Activated gamma-delta T cell treated with anti-CD3 and anti-CD28 coated beads, Interleukin-2, amount 50 U/mL, for 16 hours (primary cell): ENCODE measurements at regions not wholly inside any gene's neighbourhood (a gene's known extent, or its start where the extent isn't known, plus 50 kb on each side); places are given as distances from the start of the nearest gene placed in this dataset.
A peak's percentile ranks its signal among the peaks of the same experiment; 100 is the strongest.

Experiments
- DNase-seq: peaks from one replicate; pipeline ENCODE4 v3.0.0-alpha.2; 2020; ENCODE audit warnings: low read depth

GRCh38 chr11:8340296-8340695 is 76.6 kb upstream of the LMO1 start:
- no peak for DNase-seq

- DNase-seq: no peak
Observed at GRCh38 chr11:8339592-8340022, 75.9 kb upstream of the LMO1 start.

GRCh38 chr11:8338138-8338537 is 74.5 kb upstream of the LMO1 start:
- no peak for DNase-seq

- no peak for DNase-seq
Observed at GRCh38 chr11:8337130-8337795, 73.6 kb upstream of the LMO1 start.

DNA sequence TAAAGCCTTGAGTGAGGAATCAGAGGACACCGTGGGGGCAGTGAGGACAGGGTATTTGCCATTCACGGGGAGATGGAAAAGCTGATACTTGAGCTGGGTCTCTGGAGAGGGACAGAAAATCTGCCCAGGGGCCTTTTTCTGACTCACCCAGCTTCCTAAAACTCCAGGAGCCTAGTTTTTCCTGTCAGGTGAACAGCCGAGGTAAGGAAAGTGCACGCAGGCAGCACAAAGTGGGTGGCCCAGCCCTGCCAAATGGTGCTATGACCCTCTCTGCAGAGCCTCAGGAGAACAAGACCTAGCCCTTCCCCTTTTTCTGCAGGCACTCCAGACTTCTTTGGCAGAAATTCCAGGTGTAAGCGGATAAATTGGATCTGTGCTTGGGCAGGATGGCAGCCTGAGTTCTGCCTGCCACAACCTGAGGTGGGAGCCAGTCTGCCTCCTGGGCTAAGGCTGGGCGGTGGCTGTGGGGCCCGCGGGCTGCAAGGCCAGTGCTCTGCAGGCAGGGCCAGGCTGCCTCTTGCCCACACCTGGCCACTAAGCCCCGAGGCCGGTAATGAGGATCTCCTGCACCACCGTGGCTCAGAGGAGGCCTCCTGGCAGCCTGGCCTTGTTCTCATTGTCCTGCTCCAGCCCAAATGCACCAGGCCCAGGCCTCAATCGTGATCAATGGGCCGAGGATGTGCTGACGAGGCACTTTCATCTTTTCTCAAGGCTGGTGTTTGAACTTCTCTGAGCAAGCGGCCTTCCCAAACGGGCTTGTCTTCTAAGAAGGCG is 72.9 kb upstream of the LMO1 start:
- DNase-seq: no peak

DNA sequence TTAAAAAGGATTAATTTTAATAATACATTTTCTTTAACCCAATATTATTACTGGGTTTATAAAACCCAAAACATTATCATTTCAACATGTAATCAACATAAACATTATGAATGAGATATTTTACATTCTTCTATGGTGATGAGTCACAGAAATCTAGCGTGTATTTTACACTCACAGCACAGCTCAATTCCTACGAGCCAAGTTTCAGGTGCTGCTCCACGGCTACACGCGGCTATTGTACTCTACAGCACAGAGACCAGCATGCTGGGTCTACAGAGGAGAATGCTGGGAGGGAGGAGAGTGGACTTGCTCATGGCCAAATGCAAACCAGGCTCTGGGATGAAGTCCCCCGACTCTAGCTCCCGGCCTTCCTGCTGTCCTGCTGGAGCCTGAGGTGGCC is 72.0 kb upstream of the LMO1 start:
- DNase-seq: no peak

GRCh38 chr11:8335186-8335585 is 71.5 kb upstream of the LMO1 start:
- no peak for DNase-seq

GRCh38 chr11:8333811-8334401 is 70.2 kb upstream of the LMO1 start:
- DNase-seq: no peak

DNA sequence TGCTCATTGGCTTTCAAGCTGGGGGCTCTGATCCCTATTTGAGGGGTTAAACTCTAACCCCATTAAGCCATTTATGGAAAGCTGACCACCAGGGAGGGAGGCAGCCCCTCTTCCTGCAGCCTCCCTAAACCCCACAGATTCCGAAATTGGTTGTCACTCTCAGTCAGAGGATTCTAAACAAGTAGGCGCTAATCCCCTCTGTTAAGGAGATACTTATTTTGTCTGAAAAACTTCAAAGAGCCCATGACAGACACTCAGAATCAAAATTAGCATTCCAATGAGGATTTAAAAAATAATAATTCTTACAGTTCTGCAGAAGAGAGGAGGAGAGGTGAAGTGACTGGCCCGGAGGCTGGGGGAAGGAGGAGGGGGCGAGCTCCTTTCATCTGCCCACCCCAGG is 69.7 kb upstream of the LMO1 start:
- DNase-seq: no peak

- DNase-seq: no peak
Observed at GRCh38 chr11:8332891-8333290, 69.2 kb upstream of the LMO1 start.

DNA sequence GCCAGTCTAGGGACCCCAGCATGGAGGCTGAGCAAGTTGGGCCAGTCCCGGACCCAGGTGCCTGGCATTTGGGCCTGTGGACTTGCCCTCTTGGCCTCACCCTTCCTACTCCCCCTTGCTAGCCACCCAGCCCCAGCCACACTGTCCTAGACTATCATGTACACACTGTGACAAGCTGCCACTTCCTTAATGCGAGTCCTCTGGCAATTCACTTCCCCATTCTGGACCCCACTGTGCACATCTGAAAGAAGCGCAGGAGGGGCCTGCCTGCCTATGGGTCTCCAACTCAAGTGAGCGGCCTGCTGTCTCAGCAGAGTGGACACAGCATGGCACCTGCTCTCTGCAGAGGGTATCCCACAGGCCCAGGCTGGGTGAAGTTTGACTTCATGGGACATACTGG is 68.5 kb upstream of the LMO1 start:
- DNase-seq: no peak

GRCh38 chr11:8331767-8332166 is 68.1 kb upstream of the LMO1 start:
- no peak for DNase-seq

- no peak for DNase-seq
Observed at GRCh38 chr11:8330896-8331295, 67.2 kb upstream of the LMO1 start.

DNA sequence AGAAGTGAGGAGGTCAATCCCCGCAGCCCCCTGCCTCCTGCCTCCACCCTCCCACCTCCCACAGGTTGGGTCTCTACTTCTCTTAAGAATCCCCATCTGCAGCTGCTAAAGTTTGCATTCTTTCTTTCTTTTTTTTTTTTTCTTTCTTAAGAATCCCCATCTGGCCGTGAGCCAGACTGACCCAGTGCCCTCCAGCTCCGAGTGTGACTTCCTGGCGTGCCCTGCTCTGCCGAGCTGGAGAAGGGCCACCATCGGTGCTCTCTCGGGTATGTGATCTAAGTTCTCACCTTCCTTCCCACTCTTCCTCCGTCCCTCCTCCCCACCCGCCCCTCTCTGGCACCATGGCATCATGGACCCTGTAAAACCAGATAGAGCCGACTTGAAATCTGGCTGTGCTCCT is 66.7 kb upstream of the LMO1 start:
- no peak for DNase-seq

- DNase-seq: no peak
Observed at GRCh38 chr11:8329847-8330361, 66.2 kb upstream of the LMO1 start.

DNA sequence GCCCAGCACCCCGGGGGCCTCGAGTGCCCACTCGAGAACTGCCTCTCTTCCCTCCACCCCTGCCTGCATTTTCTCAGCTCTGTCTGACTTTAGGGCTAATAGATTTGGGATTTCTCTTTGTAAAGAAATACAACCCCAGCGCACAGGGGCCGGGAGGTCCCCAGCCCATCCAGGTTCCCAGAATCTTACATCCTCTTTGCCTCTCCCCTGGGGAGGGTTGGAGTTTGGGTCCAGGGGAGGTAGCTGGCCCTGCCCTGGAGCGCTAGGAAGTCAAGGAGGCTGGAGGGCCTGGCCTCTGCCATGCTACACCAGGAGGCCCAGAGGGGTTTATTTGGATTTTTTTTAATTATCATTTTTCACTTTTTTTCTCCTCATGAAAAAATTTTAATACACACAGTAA is 65.7 kb upstream of the LMO1 start:
- DNase-seq: no peak

GRCh38 chr11:8328848-8329330 is 65.2 kb upstream of the LMO1 start:
- peak; percentile 22 for DNase-seq

GRCh38 chr11:8328231-8328794 is 64.6 kb upstream of the LMO1 start:
- no peak for DNase-seq

GRCh38 chr11:8327761-8328192 is 64.1 kb upstream of the LMO1 start:
- no peak for DNase-seq

GRCh38 chr11:8326337-8326736 is 62.7 kb upstream of the LMO1 start:
- DNase-seq: no peak

- no peak for DNase-seq
Observed at GRCh38 chr11:8325591-8326304, 62.1 kb upstream of the LMO1 start.
